HG03039 (cell line): ENCODE measurements at regions not wholly inside any gene's neighbourhood (a gene's known extent, or its start where the extent isn't known, plus 50 kb on each side); places are given as distances from the start of the nearest gene placed in this dataset.

Source experiments
- ATAC-seq: cut with Tn5 transposase; IDR thresholded peaks from one replicate; pipeline ENCODE4 v1.9.1; 2021; ENCODE audit warnings: mild to moderate bottlenecking, moderate library complexity; ENCODE audit not compliant: unreplicated experiment

DNA sequence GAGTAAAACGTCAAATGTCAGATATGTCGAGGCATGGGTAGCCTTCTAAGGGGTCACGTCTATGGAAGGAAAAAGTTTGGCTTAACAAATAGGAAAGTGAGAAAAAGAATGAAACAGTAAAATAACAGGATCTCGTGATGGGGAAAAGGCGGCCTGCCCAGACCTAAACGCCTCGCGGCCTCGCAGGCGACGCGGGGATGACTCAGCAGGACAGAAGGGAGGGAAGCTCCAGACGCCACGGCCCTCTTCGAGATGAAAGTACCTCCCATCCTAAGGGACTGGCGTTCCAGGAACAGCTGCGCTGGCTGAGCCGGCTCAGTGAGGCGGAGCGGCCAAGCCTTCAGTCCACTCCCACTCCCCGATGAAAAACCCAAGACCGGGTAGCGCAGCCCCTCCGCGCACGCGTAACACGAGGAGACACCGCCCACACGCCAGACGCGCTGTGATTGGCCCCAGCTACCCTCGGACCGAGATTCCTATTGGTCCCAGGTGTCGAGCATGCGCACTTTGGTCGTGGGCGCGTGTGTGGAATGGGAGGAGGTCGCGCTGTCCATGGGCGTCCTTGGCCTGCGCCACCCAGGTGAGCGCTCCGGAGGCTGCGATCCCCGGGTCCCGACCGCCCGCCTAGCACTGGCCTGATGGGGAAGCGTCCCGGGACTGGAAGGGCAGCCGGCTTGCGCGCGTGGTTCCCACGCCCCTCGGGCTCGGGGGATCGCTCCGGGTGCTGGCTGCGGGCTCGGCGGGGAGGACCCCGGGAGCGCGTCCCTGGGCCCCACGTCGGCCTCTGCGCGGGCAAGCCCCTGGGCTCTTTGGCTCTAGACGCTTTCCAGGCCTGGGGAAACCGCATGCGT, 588.5 kb downstream of the MTRR start:
- peak; percentile 90 for ATAC-seq

GRCh38 chr5:8458038-8458383, 589.1 kb downstream of the MTRR start:
- no peak for ATAC-seq

DNA sequence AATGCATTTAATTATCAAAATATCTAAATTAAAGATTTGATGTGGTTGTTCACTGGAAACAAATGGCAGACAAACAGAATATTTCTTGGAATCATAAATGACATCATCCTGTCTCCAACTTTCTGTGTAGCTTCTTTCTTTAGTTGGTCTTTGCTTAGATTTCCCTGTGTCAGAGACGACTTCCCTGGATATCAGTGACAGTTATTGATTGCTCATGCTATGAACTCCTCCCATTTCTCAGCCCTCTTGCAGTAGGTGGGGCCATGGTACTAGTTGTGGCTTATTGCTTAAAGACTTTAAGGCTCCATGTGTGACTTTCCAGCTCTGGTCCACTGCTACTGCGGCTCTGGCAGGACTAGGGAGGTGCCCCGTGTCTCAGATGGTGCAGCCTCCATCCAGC, 592.6 kb downstream of the MTRR start:
- ATAC-seq, result no peak

DNA sequence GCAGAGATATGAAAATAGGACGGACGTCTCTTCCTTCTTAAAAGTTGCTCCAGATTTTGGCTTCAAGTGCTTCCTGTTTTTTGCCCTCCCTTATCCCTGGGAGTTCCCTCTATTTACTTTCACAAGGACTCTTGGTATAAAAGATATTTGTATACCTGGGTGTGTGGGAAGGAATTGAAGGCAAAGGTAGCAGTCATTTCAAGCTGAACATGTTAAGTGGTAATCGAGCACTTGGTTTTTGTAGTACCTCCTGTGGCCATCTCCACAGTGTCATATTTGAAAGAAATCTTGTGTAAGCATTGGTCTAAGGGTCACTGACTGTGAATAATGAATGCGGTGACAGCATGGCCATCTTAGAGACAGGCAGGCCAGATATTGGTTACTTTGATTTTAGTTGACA, 593.6 kb downstream of the MTRR start:
- ATAC-seq, result no peak

DNA sequence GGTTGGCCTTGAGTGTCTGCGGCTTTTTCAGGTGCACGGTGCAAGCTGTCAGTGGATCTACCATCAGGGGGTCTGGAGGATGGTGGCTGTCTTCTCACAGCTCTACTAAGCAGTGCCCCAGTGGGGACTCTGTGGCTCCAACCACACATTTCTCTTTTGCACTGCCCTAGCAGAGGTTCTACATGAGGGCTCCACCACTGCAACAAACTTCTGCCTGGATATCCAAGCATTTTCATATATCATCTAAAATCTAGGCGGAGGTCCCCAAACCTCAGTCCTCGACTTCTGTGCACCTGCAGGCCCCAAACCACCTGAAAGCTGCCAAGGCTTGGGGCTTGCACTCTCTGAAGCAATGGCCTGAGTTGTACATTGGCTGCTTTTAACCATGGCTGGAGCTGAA, 601.5 kb downstream of the MTRR start:
- ATAC-seq, result no peak

DNA sequence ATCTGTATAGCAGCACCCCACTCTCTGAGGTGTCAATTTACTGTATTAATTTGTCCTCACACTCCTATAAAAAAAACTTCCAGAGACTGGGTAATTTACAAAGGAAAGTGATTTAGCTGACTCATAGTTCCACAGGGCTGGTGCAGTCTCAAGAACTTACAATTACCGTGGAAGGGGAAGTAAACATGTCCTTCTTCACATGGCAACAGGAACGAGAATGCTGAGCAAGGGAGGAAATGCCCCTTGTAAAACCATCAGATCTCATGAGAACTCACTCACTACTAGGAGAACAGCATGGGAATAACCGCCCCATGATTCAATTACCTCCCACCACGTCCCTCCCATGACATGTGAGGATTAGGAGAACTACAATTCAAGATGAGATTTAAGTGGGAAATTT, 602.6 kb downstream of the MTRR start:
- ATAC-seq, result no peak

DNA sequence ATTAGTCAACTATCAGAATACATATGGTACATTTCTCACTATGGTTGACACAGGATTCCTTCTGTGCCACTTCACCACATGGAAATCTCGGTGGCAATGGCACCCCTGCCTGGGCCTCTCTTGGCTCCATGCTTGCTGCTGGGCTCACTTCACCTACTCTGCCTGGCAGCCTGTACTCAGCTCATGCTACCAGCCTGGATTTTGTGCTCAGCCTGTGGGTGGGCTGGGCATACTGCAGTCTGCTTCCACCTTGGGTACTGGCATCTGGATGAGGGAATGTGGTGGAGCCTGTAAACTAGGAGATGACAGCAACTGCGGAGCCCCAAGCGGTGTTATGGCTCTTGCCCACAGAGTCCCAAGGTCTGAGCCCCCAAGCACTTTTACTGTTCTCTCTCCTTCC, 604.1 kb downstream of the MTRR start:
- ATAC-seq, result no peak

- ATAC-seq, result no peak
Measured at GRCh38 chr5:8473827-8474568, 605.0 kb downstream of the MTRR start.

GRCh38 chr5:8474569-8474930, 605.6 kb downstream of the MTRR start:
- no peak for ATAC-seq

DNA sequence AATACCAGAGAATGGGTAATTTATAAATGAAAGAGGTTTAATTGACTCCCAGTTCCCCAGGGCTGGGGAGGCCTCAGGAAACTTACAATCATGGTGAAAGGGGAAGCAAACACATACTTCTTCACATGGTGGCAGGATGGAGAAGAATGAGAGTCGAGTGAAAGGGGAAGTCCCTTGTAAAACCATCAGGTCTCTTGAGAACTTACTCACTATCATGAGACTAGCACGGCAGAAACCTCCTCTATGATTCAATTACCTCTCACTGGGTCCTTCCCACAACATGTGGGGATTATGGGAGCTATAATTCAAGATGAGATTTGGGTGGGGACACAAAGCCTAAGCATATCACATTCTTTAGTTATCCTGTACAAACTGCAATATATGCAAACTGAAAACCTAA, 609.4 kb downstream of the MTRR start:
- ATAC-seq, result no peak

DNA sequence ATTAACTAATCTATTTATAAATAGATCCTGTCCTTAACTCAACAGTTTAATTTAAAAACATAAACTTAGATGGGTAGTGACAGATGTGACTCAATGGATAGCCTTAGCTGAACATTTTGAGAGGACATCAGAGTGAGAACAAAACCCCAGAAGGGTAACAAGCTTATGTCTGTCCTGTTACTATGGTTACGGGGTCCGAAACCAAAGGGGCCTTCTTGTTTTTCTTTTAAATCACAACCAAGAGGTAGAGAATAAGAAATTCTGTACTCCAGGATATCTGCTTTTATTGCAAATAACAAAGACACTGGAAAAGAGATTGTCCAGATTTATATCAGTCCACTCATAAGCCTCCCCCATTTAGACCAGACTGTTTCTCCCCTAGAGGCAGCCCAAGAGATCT, 612.1 kb downstream of the MTRR start:
- no peak for ATAC-seq

DNA sequence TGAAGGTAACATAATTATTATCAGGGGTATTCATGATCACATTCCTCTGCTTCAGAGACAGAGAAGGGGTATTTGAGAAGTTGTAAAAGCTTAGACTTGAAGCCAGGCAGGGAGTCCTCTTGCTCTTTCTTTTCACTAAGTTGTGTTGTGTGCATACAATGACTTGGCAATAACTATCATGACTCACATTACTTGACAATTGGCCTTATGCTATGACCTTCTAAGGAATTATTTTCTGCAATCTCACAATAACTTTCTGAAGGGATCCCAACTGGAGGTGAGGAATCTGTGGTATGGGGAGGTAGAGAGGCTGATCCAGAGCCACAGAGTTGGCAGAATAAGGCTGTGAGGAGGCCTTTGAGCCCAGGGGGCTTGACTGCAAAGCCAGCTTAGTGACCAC, 622.3 kb downstream of the MTRR start:
- no peak for ATAC-seq

GRCh38 chr5:8493176-8493575, 624.2 kb downstream of the MTRR start:
- no peak for ATAC-seq

DNA sequence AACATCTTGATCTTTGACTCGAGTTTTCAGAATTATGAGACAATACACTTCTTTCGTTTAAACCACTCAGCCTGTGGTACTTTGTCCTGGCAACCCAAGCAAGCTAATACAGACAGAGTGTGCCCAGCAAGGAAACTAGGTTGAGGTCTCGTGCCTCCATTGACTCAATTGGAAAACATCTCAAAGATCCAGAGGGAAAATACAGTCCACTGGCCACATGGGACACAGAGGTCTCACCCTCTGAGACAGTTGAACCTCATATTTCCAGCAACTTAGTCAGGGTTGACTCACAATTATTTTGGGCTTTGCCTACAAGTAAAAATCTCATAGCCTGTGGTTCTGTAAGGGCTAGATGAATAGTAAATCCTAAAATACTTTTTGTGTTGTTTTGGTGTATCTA, 631.5 kb downstream of the MTRR start:
- no peak for ATAC-seq

- ATAC-seq, result no peak
Measured at GRCh38 chr5:8505196-8505595, 636.2 kb downstream of the MTRR start.

DNA sequence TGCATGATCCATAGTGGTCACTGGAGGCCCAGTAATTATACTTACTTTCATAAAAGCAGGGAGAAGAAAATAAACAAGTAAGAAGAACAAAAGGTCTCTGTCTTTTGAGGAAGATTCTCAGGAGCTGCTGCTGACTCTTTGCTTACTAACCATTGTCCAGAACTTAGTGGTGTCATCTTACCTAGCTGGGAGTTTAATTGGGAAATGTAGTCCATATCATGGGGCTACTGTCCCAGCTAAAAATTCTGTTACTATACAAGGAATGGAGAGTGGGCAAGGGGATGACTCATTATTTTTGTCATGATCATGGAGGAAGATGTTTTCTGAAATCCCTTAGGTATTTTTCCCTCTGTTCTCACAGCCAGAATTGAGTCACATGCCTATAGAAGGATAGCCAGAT, 639.3 kb downstream of the MTRR start:
- no peak for ATAC-seq

DNA sequence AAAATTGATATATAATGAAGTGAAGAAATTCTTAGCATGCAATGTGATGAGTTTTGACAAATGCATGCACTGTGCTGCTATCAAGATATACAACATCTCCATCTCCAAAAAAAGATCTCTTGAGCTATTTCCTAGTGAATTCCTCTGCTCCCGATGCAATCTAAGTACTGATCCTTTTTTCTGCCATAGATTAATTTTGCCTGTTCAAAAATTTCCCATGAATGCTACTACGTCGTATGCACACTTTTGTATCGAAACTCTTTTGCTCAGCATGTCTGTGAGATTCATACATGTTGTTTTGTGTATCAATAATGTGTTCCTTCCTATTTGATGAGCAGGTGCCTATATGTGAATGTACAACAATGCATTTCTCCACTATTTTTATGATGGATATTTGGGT, 647.4 kb downstream of the MTRR start:
- ATAC-seq, result no peak

DNA sequence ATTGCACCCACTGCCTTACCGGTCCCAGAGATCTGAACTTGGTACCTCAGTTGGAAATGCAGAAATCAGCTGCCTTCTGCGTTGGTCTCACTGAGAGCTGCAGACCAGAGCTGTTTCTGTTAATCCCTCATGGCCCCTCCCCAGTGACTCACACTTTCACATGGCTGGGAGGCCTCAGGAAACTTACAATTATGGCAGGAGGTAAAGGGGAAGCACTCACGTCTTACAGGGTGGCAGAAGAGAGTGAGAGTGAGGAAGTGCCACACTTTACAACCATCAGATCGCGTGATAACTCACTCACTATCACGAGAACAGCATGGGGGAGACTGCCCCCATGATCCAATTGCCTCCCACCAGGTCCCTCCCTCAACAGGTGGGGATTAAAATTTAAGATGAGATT, 648.5 kb downstream of the MTRR start:
- no peak for ATAC-seq

GRCh38 chr5:8520917-8521316, 652.0 kb downstream of the MTRR start:
- no peak for ATAC-seq

GRCh38 chr5:8521991-8522390, 653.0 kb downstream of the MTRR start:
- no peak for ATAC-seq

DNA sequence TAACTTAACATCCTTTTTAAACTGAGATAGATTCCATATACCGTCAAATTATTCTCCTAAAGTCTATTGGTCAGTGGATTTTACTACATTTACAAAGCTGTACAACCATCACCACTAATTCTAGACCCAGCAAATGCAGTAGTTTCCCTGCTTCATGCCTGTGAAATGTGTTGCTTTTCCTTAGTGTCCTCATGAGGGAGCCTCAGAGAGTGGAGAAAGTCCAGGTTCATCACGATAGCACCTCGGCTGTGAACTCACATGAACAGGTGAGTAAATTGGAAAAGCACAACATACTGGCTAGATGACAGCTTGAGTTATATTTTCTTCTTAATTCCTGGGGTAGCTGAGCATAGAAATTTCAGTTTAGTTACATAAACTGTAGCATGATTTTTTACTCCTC, 653.7 kb downstream of the MTRR start:
- no peak for ATAC-seq

DNA sequence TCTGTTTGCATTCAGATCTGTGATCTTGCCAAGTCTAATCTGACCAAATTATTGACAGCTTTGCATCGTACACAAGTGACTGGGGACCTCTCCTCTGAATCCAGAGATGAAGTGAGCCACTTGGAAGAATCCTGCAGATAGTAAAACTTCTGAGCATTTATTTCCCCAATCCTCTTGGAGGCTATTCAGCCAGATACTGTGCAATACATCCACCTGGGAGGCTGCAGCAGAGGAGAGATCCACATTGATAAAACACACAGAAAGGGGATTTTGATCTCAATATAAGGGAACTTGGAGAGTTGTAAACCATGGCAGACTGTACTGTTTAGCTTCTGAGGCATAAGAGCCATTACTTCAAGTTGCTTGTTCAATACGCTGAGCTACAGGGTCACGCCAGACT, 654.6 kb downstream of the MTRR start:
- ATAC-seq, result no peak

- ATAC-seq, result no peak
Measured at GRCh38 chr5:8525819-8526218, 656.9 kb downstream of the MTRR start.
